Lower lobe of right lung (tissue), 2 donors: ENCODE measurements at regions not wholly inside any gene's neighbourhood (a gene's known extent, or its start where the extent isn't known, plus 50 kb on each side); places are given as distances from the start of the nearest gene placed in this dataset.

Experiments
- ATAC-seq, 2 donors: fragments of 200-7000 bp; cut with Tn5 transposase; one replicate each; pipeline ENCODE4 v1.9.1; 2020 to 2022; ENCODE audit warnings: mild to moderate bottlenecking in 2 of 2, moderate library complexity in 2 of 2
- DNase-seq: peaks from one replicate; pipeline ENCODE4 v3.0.0-alpha.2; 2020
- H3K27ac ChIP-seq: fragments of 200-600 bp; one replicate; pipeline ENCODE4 v1.8.0; 2022
- H3K27me3 ChIP-seq: fragments of 200-600 bp; one replicate; pipeline ENCODE4 v1.8.0; 2022; ENCODE audit warnings: low read depth
- H3K36me3 ChIP-seq: fragments of 200-600 bp; one replicate; pipeline ENCODE4 v1.8.0; 2022; ENCODE audit warnings: mild to moderate bottlenecking
- H3K4me1 ChIP-seq: fragments of 200-600 bp; one replicate; pipeline ENCODE4 v1.8.0; 2022
- H3K4me3 ChIP-seq: fragments of 200-600 bp; one replicate; pipeline ENCODE4 v1.8.0; 2022; ENCODE audit warnings: mild to moderate bottlenecking
- H3K9me3 ChIP-seq: fragments of 200-600 bp; one replicate; pipeline ENCODE4 v1.8.0; 2022
- intact Hi-C: fragments of 100-400 bp; cut with DNase I; formaldehyde crosslinking; loops from one replicate; pipeline ENCODE4 v1.11.0; 2022
- TF ChIP-seq, protein P1 (sequence below): fragments of 200-600 bp; IDR thresholded peaks from one replicate; pipeline ENCODE4 v1.8.0; 2022; ENCODE audit warnings: antibody characterized with exemption, mild to moderate bottlenecking
- donor health status: DM: no; HTN: yes; CAD: no; lungs with severe emphysema.

DNA sequence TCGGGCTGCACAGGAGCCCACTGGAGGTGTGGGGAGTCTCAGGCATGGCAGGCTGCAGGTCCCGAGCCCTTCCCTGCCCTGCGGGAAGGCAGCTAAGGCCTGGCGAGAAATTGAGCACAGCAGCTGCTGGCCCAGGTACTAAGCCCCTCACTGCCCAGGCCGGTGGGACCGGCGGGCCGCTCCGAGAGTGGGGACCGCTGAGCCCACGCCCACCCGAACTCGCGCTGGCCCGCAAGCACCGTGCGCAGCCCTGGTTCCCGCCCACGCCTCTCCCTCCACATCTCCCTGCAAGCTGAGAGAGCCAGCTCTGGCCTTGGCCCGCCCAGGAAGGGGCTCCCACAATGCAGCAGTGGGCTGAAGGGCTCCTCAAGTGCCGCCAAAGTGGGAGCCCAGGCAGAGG, 82.0 kb upstream of the NEIL3 start:
- TF ChIP-seq, protein P1, sequence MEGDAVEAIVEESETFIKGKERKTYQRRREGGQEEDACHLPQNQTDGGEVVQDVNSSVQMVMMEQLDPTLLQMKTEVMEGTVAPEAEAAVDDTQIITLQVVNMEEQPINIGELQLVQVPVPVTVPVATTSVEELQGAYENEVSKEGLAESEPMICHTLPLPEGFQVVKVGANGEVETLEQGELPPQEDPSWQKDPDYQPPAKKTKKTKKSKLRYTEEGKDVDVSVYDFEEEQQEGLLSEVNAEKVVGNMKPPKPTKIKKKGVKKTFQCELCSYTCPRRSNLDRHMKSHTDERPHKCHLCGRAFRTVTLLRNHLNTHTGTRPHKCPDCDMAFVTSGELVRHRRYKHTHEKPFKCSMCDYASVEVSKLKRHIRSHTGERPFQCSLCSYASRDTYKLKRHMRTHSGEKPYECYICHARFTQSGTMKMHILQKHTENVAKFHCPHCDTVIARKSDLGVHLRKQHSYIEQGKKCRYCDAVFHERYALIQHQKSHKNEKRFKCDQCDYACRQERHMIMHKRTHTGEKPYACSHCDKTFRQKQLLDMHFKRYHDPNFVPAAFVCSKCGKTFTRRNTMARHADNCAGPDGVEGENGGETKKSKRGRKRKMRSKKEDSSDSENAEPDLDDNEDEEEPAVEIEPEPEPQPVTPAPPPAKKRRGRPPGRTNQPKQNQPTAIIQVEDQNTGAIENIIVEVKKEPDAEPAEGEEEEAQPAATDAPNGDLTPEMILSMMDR = no peak

DNA sequence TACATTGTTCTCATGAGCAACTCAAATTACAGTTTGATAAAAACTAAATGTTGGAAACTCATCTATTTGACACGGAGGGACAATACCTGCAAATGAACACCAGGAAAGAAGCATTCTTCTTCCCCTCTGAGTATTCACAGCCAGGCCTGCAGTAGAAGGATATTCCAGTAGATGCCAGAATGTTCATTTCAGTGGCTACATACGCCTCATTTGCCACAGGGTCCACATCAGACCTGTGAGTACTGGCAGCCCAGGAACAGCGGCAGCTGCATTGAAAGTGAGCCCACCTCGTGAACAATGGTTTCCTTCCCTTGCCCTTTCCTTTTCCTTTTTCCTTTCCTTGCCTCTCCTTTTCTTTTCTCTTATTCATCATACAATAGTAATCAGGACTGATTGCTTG, 81.1 kb upstream of the NEIL3 start:
- TF ChIP-seq, protein P1 = no peak
- Histone ChIP-seq H3K4me3 (peak overlapping the region; percentile 36), H3K27me3 (no peaks in the 10 kb centered on the region), H3K36me3 (no peaks in the 10 kb centered on the region), H3K9me3 (no peaks in the 10 kb centered on the region), H3K4me1 (no peaks in the 10 kb centered on the region), H3K27ac (no peak overlapping the region)
- no peak for ATAC-seq
- no peak for DNase-seq
- intact Hi-C loops = no loop called here

More for the DNA sequence above, 82.0 kb upstream of the NEIL3 start:
- no peak for DNase-seq
- H3K27ac ChIP-seq = no peak overlapping the region
- no peak for ATAC-seq
- H3K4me3 ChIP-seq = no peak overlapping the region
- H3K4me1 ChIP-seq = no peaks in the 10 kb centered on the region
- intact Hi-C loops = no loop called here
- no peaks in the 10 kb centered on the region for H3K9me3 ChIP-seq
- H3K36me3 ChIP-seq = no peaks in the 10 kb centered on the region
- H3K27me3 ChIP-seq = no peaks in the 10 kb centered on the region

DNA sequence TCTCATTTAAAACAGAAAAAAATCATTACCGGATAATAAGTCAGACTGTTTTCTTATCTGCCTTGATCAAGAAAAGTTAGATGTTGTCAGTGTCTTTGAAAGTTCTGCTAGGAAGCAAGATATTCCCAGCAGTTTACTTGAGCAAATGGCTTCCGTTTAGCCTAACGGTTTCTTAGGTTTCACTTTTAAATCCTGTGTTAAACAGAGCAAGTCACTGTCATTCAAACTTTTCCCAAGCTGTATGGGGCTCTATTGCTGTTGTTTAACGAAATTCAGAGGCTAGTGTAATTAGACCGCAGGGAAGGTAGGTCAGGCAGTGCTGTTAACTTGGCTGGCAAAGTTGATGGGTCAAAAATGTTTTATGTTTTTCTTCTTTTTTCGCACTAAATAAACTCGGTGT, 80.3 kb upstream of the NEIL3 start:
- intact Hi-C loops = no loop called here
- Histone ChIP-seq H3K36me3 (no peaks in the 10 kb centered on the region), H3K4me3 (peak overlapping the region; percentile 36), H3K27me3 (no peaks in the 10 kb centered on the region), H3K4me1 (no peaks in the 10 kb centered on the region), H3K27ac (no peak overlapping the region), H3K9me3 (no peaks in the 10 kb centered on the region)
- TF ChIP-seq, protein P1 = no peak
- ATAC-seq = no peak
- no peak for DNase-seq

DNA sequence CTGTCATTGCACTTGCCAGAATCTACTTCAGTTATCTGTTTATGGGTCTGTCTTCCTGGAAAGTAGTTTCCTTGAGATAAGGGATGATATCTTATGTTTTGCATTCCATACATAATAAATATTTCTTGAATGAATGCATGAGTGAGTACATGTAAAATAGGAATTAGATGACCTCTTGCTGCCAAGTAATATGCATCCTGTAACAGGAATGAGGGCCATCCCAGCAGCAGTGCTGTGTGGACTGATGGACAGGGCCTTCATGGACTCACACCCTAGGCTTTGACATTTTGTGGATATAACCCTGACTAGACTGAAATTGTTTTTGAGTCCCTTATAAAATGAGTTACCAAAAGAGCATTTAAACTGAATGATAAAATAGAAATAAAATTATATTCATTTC, 77.2 kb upstream of the NEIL3 start:
- H3K27me3 ChIP-seq = no peaks in the 10 kb centered on the region
- no peak overlapping the region for H3K4me3 ChIP-seq
- no peaks in the 10 kb centered on the region for H3K36me3 ChIP-seq
- TF ChIP-seq, protein P1 = no peak
- no peak overlapping the region for H3K27ac ChIP-seq
- no peak for ATAC-seq
- H3K9me3 ChIP-seq = no peaks in the 10 kb centered on the region
- no peak for DNase-seq
- H3K4me1 ChIP-seq = no peaks in the 10 kb centered on the region
- intact Hi-C loops = no loop called here

DNA sequence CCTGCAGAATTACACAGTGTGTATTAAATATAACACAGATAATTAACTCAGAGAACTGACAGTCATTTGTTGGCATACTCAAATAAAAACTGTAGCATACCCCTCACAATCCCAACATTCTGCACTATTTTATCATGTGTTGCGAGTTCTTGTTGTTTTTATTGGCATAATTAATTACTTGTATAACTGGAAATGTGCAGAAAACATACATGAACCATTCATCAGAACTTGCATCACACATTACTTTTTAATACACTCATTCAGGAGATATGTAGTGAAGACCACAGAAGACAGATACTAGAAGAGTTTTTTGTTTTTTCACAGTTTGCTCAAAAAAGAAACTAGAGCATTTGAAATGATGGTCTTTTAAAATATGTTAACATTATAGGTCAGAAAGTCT, 74.6 kb upstream of the NEIL3 start:
- H3K27ac ChIP-seq = no peak overlapping the region
- no peaks in the 10 kb centered on the region for H3K4me1 ChIP-seq
- ATAC-seq = no peak
- intact Hi-C loops = no loop called here
- no peaks in the 10 kb centered on the region for H3K9me3 ChIP-seq
- no peaks in the 10 kb centered on the region for H3K27me3 ChIP-seq
- TF ChIP-seq, protein P1 = no peak
- no peaks in the 10 kb centered on the region for H3K36me3 ChIP-seq
- H3K4me3 ChIP-seq = no peak overlapping the region
- DNase-seq = no peak

DNA sequence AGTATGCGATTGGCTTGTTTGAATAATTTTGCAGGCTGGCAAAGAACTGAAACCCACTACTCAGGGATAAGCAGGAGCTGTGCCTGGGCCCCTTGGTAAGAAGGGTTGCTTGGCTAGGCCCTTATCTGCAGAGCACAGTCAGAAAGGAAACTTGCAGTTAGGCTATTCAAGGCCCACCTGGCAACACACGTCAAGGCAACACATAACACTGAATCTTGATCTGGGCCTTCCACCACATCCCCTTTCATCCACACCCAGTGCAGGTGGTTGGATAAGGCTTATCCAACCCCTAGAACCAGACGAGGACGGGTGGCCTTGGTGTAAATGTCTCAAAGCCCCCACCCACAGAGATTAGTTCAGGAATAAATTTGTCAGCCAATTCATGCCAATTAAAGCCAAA, 72.8 kb upstream of the NEIL3 start:
- Histone ChIP-seq H3K36me3 (no peaks in the 10 kb centered on the region), H3K27ac (no peak overlapping the region), H3K4me1 (no peaks in the 10 kb centered on the region), H3K4me3 (no peak overlapping the region), H3K9me3 (no peaks in the 10 kb centered on the region), H3K27me3 (no peaks in the 10 kb centered on the region)
- TF ChIP-seq, protein P1 = no peak
- ATAC-seq = no peak
- DNase-seq = no peak
- intact Hi-C loops = no loop called here
